Cardiac muscle cell (in vitro differentiated cells and primary cell): ENCODE measurements at regions not wholly inside any gene's neighbourhood (a gene's known extent, or its start where the extent isn't known, plus 50 kb on each side); places are given as distances from the start of the nearest gene placed in this dataset.

Experiments
- DNase-seq, 2 donors: peaks; one replicate each; pipeline versions ENCODE4 v3.0.0 to v3.0.0-alpha.2; 2010 to 2017; ENCODE audit warnings: low read depth in 1 of 2, low spot score in 1 of 2
- H3K27ac ChIP-seq: fragments of 200-600 bp; sonication (generic); 2 replicates; pipeline ENCODE4 v1.5.1; 2016
- H3K27me3 ChIP-seq: fragments of 200-600 bp; sonication (generic); 2 replicates; pipeline ENCODE4 v1.6.0; 2016; ENCODE audit warnings: control low read depth
- H3K36me3 ChIP-seq: fragments of 200-600 bp; sonication (generic); 2 replicates; pipeline ENCODE4 v1.5.1; 2016; ENCODE audit warnings: control low read depth
- H3K4me1 ChIP-seq: fragments of 200-600 bp; sonication (generic); 2 replicates; pipeline ENCODE4 v1.8.1; 2017; ENCODE audit warnings: low read depth, mild to moderate bottlenecking, mixed run types
- H3K4me3 ChIP-seq: fragments of 200-600 bp; sonication (generic); 2 replicates; pipeline ENCODE4 v1.5.1; 2016; ENCODE audit warnings: mild to moderate bottlenecking
- H3K9me3 ChIP-seq: fragments of 200-600 bp; sonication (generic); 2 replicates; pipeline ENCODE4 v1.5.1; 2017; ENCODE audit warnings: low read depth, mild to moderate bottlenecking, control low read depth
- CTCF ChIP-seq: IDR thresholded peaks from 2 replicates; pipeline ENCODE4 v1.5.1; 2012; ENCODE audit warnings: low read depth, mild to moderate bottlenecking, low read length

- H3K36me3 ChIP-seq, result no peaks in the 10 kb centered on the region
Measured at GRCh38 chr9:103872811-103873210, 221.3 kb upstream of the SMC2 start.

GRCh38 chr9:103881419-103881818, 212.7 kb upstream of the SMC2 start:
- Histone ChIP-seq H3K27me3 (no peaks in the 10 kb centered on the region), H3K36me3 (no peaks in the 10 kb centered on the region), H3K27ac (no peak overlapping the region), H3K9me3 (no peaks in the 10 kb centered on the region), H3K4me3 (no peak overlapping the region), H3K4me1 (no peaks in the 10 kb centered on the region)
- TF ChIP-seq CTCF, result no peak
- DNase-seq, result no peak

More at GRCh38 chr9:103872811-103873210, 221.3 kb upstream of the SMC2 start:
- DNase-seq, result no peak
- Histone ChIP-seq H3K27ac (no peak overlapping the region), H3K27me3 (no peaks in the 10 kb centered on the region), H3K4me1 (no peaks in the 10 kb centered on the region), H3K4me3 (no peak overlapping the region), H3K9me3 (no peaks in the 10 kb centered on the region)
- TF ChIP-seq CTCF, result no peak

- Histone ChIP-seq H3K36me3 (no peaks in the 10 kb centered on the region), H3K27ac (no peak overlapping the region), H3K4me1 (no peaks in the 10 kb centered on the region), H3K4me3 (no peak overlapping the region), H3K27me3 (no peaks in the 10 kb centered on the region), H3K9me3 (no peaks in the 10 kb centered on the region)
- TF ChIP-seq CTCF, result no peak
- no peak for DNase-seq
Measured at GRCh38 chr9:103889989-103890388, 204.1 kb upstream of the SMC2 start.

- no peak for DNase-seq
- no peaks in the 10 kb centered on the region for H3K27me3 ChIP-seq
- TF ChIP-seq CTCF, result no peak
Measured at GRCh38 chr9:103894184-103894583, 199.9 kb upstream of the SMC2 start.

GRCh38 chr9:103898550-103898949, 195.6 kb upstream of the SMC2 start:
- Histone ChIP-seq H3K27ac (no peak overlapping the region), H3K27me3 (no peaks in the 10 kb centered on the region), H3K36me3 (no peaks in the 10 kb centered on the region), H3K4me3 (no peak overlapping the region), H3K9me3 (no peaks in the 10 kb centered on the region), H3K4me1 (no peaks in the 10 kb centered on the region)
- no peak for DNase-seq
- TF ChIP-seq CTCF, result no peak

More at GRCh38 chr9:103894184-103894583, 199.9 kb upstream of the SMC2 start:
- Histone ChIP-seq H3K4me1 (no peaks in the 10 kb centered on the region), H3K27ac (no peak overlapping the region), H3K36me3 (no peaks in the 10 kb centered on the region), H3K4me3 (no peak overlapping the region), H3K9me3 (no peaks in the 10 kb centered on the region)

- TF ChIP-seq CTCF, result no peak
- no peaks in the 10 kb centered on the region for H3K4me1 ChIP-seq
- no peaks in the 10 kb centered on the region for H3K36me3 ChIP-seq
- H3K27me3 ChIP-seq, result no peaks in the 10 kb centered on the region
- H3K27ac ChIP-seq, result no peak overlapping the region
- no peaks in the 10 kb centered on the region for H3K9me3 ChIP-seq
- DNase-seq, result no peak
- no peak overlapping the region for H3K4me3 ChIP-seq
Measured at GRCh38 chr9:103899866-103900265, 194.2 kb upstream of the SMC2 start.
